SK-N-SH treated with all-trans-retinoic acid at 6 μM for 48 hours (cell line): ENCODE measurements at regions not wholly inside any gene's neighbourhood (a gene's known extent, or its start where the extent isn't known, plus 50 kb on each side); places are given as distances from the start of the nearest gene placed in this dataset.

Experiments used
- ATAC-seq: fragments of 200-7000 bp; cut with Tn5 transposase; 3 replicates; pipeline ENCODE4 v1.9.1; 2020; ENCODE audit warnings: mild to moderate bottlenecking, moderate library complexity
- ARNTL ChIP-seq: fragments of 450-650 bp; formaldehyde crosslinking; IDR thresholded peaks from 2 replicates; pipeline ENCODE4 v1.5.0; 2020; ENCODE audit warnings: low read depth, mild to moderate bottlenecking, moderate library complexity, borderline replicate concordance
- BACH2 ChIP-seq: fragments of 250-450 bp; sonication (Bioruptor Pico); IDR thresholded peaks from 2 replicates; pipeline ENCODE4 v1.9.0; 2021; ENCODE audit warnings: mild to moderate bottlenecking, borderline replicate concordance
- CREB5 ChIP-seq: fragments of 250-450 bp; sonication (Bioruptor Pico); IDR thresholded peaks from 2 replicates; pipeline ENCODE4 v1.5.1; 2020; ENCODE audit warnings: low read depth, mild to moderate bottlenecking, moderate library complexity
- CSDC2 ChIP-seq: fragments of 250-450 bp; sonication (Bioruptor Pico); IDR thresholded peaks from 2 replicates; pipeline ENCODE4 v1.5.0; 2020; ENCODE audit warnings: mild to moderate bottlenecking, moderate library complexity
- ESRRG ChIP-seq: fragments of 250-450 bp; sonication (Bioruptor Pico); IDR thresholded peaks from 2 replicates; pipeline ENCODE4 v1.6.1; 2021; ENCODE audit warnings: mild to moderate bottlenecking
- GLIS3 ChIP-seq: fragments of 250-450 bp; sonication (Bioruptor Pico); IDR thresholded peaks from 2 replicates; pipeline ENCODE4 v1.5.0; 2020; ENCODE audit warnings: mild to moderate bottlenecking, moderate library complexity
- OSR1 ChIP-seq: fragments of 250-450 bp; sonication (Bioruptor Pico); IDR thresholded peaks from 2 replicates; pipeline ENCODE4 v1.8.0; 2022; ENCODE audit warnings: moderate library complexity, mild to moderate bottlenecking, inconsistent platforms
- PATZ1 ChIP-seq: fragments of 250-450 bp; sonication (Bioruptor Pico); IDR thresholded peaks from 2 replicates; pipeline ENCODE4 v1.8.0; 2020; ENCODE audit warnings: mild to moderate bottlenecking, moderate library complexity, borderline replicate concordance
- PPARA ChIP-seq: fragments of 250-450 bp; sonication (Bioruptor Pico); IDR thresholded peaks from 2 replicates; pipeline ENCODE4 v1.5.0; 2020; ENCODE audit warnings: mild to moderate bottlenecking, borderline replicate concordance
- RARB ChIP-seq: fragments of 250-450 bp; sonication (Bioruptor Pico); IDR thresholded peaks from 2 replicates; pipeline ENCODE4 v1.8.0; 2021; ENCODE audit warnings: mild to moderate bottlenecking, moderate library complexity
- SNAI2 ChIP-seq: fragments of 250-450 bp; sonication (Bioruptor Pico); IDR thresholded peaks from 2 replicates; pipeline ENCODE4 v1.5.0; 2020; ENCODE audit warnings: mild to moderate bottlenecking, moderate library complexity
- TCF4 ChIP-seq: fragments of 250-450 bp; sonication (Bioruptor Pico); IDR thresholded peaks from 2 replicates; pipeline ENCODE4 v1.8.0; 2021; ENCODE audit warnings: mild to moderate bottlenecking, moderate library complexity, borderline replicate concordance
- TOX ChIP-seq: fragments of 250-450 bp; sonication (Bioruptor Pico); IDR thresholded peaks from 2 replicates; pipeline ENCODE4 v1.8.0; 2021; ENCODE audit warnings: mild to moderate bottlenecking, moderate library complexity, borderline replicate concordance
- TSHZ2 ChIP-seq: fragments of 250-450 bp; sonication (Bioruptor Pico); IDR thresholded peaks from 2 replicates; pipeline ENCODE4 v1.5.0; 2020; ENCODE audit warnings: mild to moderate bottlenecking, moderate library complexity
- ZC3H10 ChIP-seq: fragments of 250-450 bp; sonication (Bioruptor Pico); IDR thresholded peaks from 2 replicates; pipeline ENCODE4 v1.5.1; 2021; ENCODE audit warnings: mild to moderate bottlenecking, moderate library complexity
- ZFP3 ChIP-seq: fragments of 250-450 bp; sonication (Bioruptor Pico); IDR thresholded peaks from 2 replicates; pipeline ENCODE4 v1.5.0; 2020; ENCODE audit warnings: mild to moderate bottlenecking, moderate library complexity
- ZFP30 ChIP-seq: fragments of 450-650 bp; formaldehyde crosslinking; IDR thresholded peaks from 2 replicates; pipeline ENCODE4 v1.5.0; 2022; ENCODE audit warnings: mild to moderate bottlenecking, moderate library complexity
- ZNF565 ChIP-seq: fragments of 450-650 bp; formaldehyde crosslinking; conservative IDR thresholded peaks from 2 replicates; pipeline ENCODE4 v1.5.0; 2020; ENCODE audit warnings: low read depth, mild to moderate bottlenecking, moderate library complexity
- ZNF70 ChIP-seq: fragments of 450-650 bp; formaldehyde crosslinking; IDR thresholded peaks from 2 replicates; pipeline ENCODE4 v1.5.0; 2020; ENCODE audit warnings: mild to moderate bottlenecking, moderate library complexity
- ZNF8 ChIP-seq: fragments of 450-650 bp; formaldehyde crosslinking; IDR thresholded peaks from 2 replicates; pipeline ENCODE4 v1.5.0; 2020; ENCODE audit warnings: mild to moderate bottlenecking, moderate library complexity
- TF ChIP-seq, protein P1 (sequence below): fragments of 250-450 bp; sonication (Bioruptor Pico); IDR thresholded peaks from 2 replicates; pipeline ENCODE4 v1.5.1; 2021; ENCODE audit warnings: mild to moderate bottlenecking, moderate library complexity

DNA sequence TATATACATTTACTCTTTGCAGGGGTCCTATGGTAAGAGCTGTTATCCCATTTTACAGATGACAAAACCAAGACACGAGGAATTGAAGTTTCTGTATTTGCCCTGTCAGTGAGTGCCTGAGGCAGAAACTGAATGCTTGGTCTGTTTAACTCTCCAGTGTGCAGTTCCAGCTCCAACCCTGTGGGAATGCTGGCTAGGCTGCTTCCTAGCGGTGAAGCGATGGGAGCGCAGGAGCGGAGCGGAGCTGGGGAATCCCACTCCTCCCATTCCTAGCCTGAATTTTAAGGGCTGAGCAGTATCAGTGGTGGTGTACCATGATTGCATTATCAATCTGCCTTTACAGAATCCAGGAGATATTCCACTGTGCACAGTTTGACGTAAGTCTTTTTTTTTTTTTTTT, 202.3 kb downstream of the LRRC70 start:
- TF ChIP-seq CREB5 (no peak), ZNF565 (CRISPR knock-in tag) (no peak), ZNF70 (no peak), CSDC2 (CRISPR knock-in tag) (no peak), TOX (CRISPR knock-in tag) (no peak), ZC3H10 (no peak), ESRRG (CRISPR knock-in tag) (no peak), ZFP30 (CRISPR knock-in tag) (no peak), TCF4 (CRISPR knock-in tag) (no peak), BACH2 (CRISPR knock-in tag) (no peak), TSHZ2 (CRISPR knock-in tag) (no peak), PPARA (CRISPR knock-in tag) (no peak), ARNTL (no peak)
- no peak for ATAC-seq

DNA sequence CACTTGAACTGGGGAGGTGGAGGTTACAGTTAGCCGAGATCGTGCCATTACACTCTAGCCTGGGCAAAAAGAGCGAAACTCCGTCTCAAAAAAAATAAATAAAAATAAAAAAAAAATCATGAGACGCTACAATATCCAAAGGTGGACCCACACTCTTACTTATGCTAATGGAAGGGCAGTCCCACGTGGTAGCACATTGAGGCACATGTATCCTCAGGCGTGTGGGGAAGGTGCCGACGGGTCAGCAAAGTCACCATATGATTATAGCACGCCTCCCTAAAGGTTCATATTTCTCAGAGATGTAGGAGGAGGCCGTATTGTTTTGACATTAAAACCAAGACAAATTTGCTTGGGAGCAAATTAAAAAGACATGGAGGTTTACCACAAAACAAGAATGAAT, 201.6 kb downstream of the LRRC70 start:
- no peak for ATAC-seq
- no peak for TF ChIP-seq ZNF8 (CRISPR knock-in tag)
- no peak for TF ChIP-seq ZFP30 (CRISPR knock-in tag)
- TF ChIP-seq, protein P1, sequence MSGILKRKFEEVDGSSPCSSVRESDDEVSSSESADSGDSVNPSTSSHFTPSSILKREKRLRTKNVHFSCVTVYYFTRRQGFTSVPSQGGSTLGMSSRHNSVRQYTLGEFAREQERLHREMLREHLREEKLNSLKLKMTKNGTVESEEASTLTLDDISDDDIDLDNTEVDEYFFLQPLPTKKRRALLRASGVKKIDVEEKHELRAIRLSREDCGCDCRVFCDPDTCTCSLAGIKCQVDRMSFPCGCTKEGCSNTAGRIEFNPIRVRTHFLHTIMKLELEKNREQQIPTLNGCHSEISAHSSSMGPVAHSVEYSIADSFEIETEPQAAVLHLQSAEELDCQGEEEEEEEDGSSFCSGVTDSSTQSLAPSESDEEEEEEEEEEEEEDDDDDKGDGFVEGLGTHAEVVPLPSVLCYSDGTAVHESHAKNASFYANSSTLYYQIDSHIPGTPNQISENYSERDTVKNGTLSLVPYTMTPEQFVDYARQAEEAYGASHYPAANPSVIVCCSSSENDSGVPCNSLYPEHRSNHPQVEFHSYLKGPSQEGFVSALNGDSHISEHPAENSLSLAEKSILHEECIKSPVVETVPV (CRISPR knock-in tag): no peak
- no peak for TF ChIP-seq TSHZ2 (CRISPR knock-in tag)
- TF ChIP-seq RARB: no peak
- no peak for TF ChIP-seq CREB5
- TF ChIP-seq PPARA (CRISPR knock-in tag): no peak
- TF ChIP-seq ZFP3 (CRISPR knock-in tag): no peak
- no peak for TF ChIP-seq ZC3H10
- TF ChIP-seq BACH2 (CRISPR knock-in tag): no peak
- TF ChIP-seq SNAI2 (CRISPR knock-in tag): no peak
- no peak for TF ChIP-seq ZNF565 (CRISPR knock-in tag)
- TF ChIP-seq CSDC2 (CRISPR knock-in tag): no peak
- no peak for TF ChIP-seq ARNTL
- TF ChIP-seq ZNF70: no peak
- TF ChIP-seq OSR1 (CRISPR knock-in tag): no peak
- TF ChIP-seq GLIS3 (CRISPR knock-in tag): no peak
- TF ChIP-seq TCF4 (CRISPR knock-in tag): no peak
- no peak for TF ChIP-seq TOX (CRISPR knock-in tag)
- no peak for TF ChIP-seq PATZ1
- TF ChIP-seq, all 23 proteins: peak for 0
